HL-60 (cell line): ENCODE measurements at regions not wholly inside any gene's neighbourhood (a gene's known extent, or its start where the extent isn't known, plus 50 kb on each side); places are given as distances from the start of the nearest gene placed in this dataset.

Experiments
- DNase-seq, 2 experiments: peaks; one replicate each; pipeline ENCODE4 v3.0.0-alpha.2; 2010 to 2020; ENCODE audit warnings: low read depth in 1 of 2, low spot score in 1 of 2
- H3K27ac ChIP-seq: fragments of 250-450 bp; sonication (Bioruptor Pico); replicated peaks from 2 replicates; pipeline ENCODE4 v1.5.1; 2020; ENCODE audit warnings: mild to moderate bottlenecking, moderate library complexity
- H3K27me3 ChIP-seq: fragments of 250-450 bp; sonication (Bioruptor Pico); 2 replicates; pipeline ENCODE4 v1.5.1; 2021; ENCODE audit warnings: mild to moderate bottlenecking, moderate library complexity; ENCODE audit not compliant: insufficient read depth, poor library complexity, severe bottlenecking
- H3K4me3 ChIP-seq: replicated peaks from 2 replicates; pipeline ENCODE4 v1.5.1; 2011; ENCODE audit warnings: mild to moderate bottlenecking, control low read depth, low read length; ENCODE audit not compliant: insufficient read depth
- CTCF ChIP-seq: IDR thresholded peaks from one replicate; pipeline ENCODE4 v1.5.1; 2011; ENCODE audit warnings: low read length, control low read depth, inconsistent platforms; ENCODE audit not compliant: insufficient read depth
- GABPA ChIP-seq: IDR thresholded peaks from 2 replicates; pipeline ENCODE4 v1.6.1; 2012; ENCODE audit warnings: low read depth
- POLR2AphosphoS5 ChIP-seq: IDR thresholded peaks from 2 replicates; pipeline ENCODE4 v1.6.1; 2012; ENCODE audit warnings: low read depth
- REST ChIP-seq: IDR thresholded peaks from 2 replicates; pipeline ENCODE4 v1.6.1; 2012; ENCODE audit warnings: low read depth; ENCODE audit not compliant: insufficient replicate concordance
- SPI1 ChIP-seq: IDR thresholded peaks from 2 replicates; pipeline ENCODE4 v1.6.1; 2012; ENCODE audit warnings: low read depth, mild to moderate bottlenecking, borderline replicate concordance

- H3K4me3 ChIP-seq, result no peak overlapping the region
- TF ChIP-seq GABPA, result no peak
- no peak for TF ChIP-seq SPI1
- TF ChIP-seq CTCF, result no peak
- no peak for TF ChIP-seq REST
- TF ChIP-seq POLR2AphosphoS5, result no peak
These were observed 391.2 kb downstream of the STK39 start for GRCh38 chr2:167856190-167856589.

GRCh38 chr2:167855211-167855610, 392.2 kb downstream of the STK39 start:
- no peak for TF ChIP-seq REST
- no peak overlapping the region for H3K4me3 ChIP-seq
- H3K27me3 ChIP-seq, result peaks cover 4% of the 10 kb centered on the region
- no peak for DNase-seq
- H3K27ac ChIP-seq, result no peak overlapping the region

More at GRCh38 chr2:167856190-167856589, 391.2 kb downstream of the STK39 start:
- Histone ChIP-seq H3K27me3 (peaks cover 4% of the 10 kb centered on the region), H3K27ac (no peak overlapping the region)
- DNase-seq, result no peak

- Histone ChIP-seq H3K4me3 (no peak overlapping the region), H3K27me3 (peaks cover 4% of the 10 kb centered on the region), H3K27ac (no peak overlapping the region)
- no peak for DNase-seq
- no peak for TF ChIP-seq CTCF
These were observed 393.7 kb downstream of the STK39 start for GRCh38 chr2:167853717-167854116.

- no peak for DNase-seq
- TF ChIP-seq GABPA, result no peak
- no peak for TF ChIP-seq REST
- TF ChIP-seq POLR2AphosphoS5, result no peak
- TF ChIP-seq SPI1, result no peak
- TF ChIP-seq CTCF, result no peak
- no peak overlapping the region for H3K4me3 ChIP-seq
- no peak overlapping the region for H3K27ac ChIP-seq
- H3K27me3 ChIP-seq, result peaks cover 4% of the 10 kb centered on the region
These were observed 395.5 kb downstream of the STK39 start for GRCh38 chr2:167851876-167852275.
